WTC11 (cell line): ENCODE measurements at regions not wholly inside any gene's neighbourhood (a gene's known extent, or its start where the extent isn't known, plus 50 kb on each side); places are given as distances from the start of the nearest gene placed in this dataset.

ENCODE experiments used
- ATAC-seq: fragments of 200-7000 bp; cut with Tn5 transposase; 2 replicates; pipeline ENCODE4 v1.10.0; 2021; ENCODE audit warnings: mild to moderate bottlenecking, moderate library complexity
- CTCF ChIA-PET: fragments of 300-600 bp; sonication (Branson Sonifier 250); formaldehyde crosslinking; loops from one replicate; lab custom pipeline; 2021; ENCODE audit warnings: antibody characterized with exemption; lab: Charles Lee
- POLR2A ChIA-PET: fragments of 350-600 bp; sonication (Branson Sonifier 250); formaldehyde crosslinking; loops from one replicate; lab custom pipeline; 2021; ENCODE audit warnings: antibody characterized with exemption; lab: Charles Lee
- DNase-seq: peaks from one replicate; pipeline ENCODE4 v3.0.0; 2021; ENCODE audit warnings: low spot score
- H3K27ac Mint-ChIP-seq: 2 replicates; pipeline ENCODE4 v1.8.0; 2021; ENCODE audit warnings: mixed read lengths
- H3K27me3 Mint-ChIP-seq: 2 replicates; pipeline ENCODE4 v1.8.0; 2021; ENCODE audit warnings: low read depth, mild to moderate bottlenecking, moderate library complexity, mixed read lengths
- H3K36me3 Mint-ChIP-seq: 2 replicates; pipeline ENCODE4 v1.8.0; 2021; ENCODE audit warnings: mixed read lengths
- H3K4me1 Mint-ChIP-seq: 2 replicates; pipeline ENCODE4 v1.8.0; 2022; ENCODE audit warnings: mixed read lengths
- H3K4me3 Mint-ChIP-seq: 2 replicates; pipeline ENCODE4 v1.8.0; 2021; ENCODE audit warnings: mild to moderate bottlenecking, moderate library complexity, mixed read lengths
- H3K9me3 Mint-ChIP-seq: 2 replicates; pipeline ENCODE4 v1.8.0; 2021; ENCODE audit warnings: mixed read lengths
- AFF4 ChIP-seq: sonication (generic); formaldehyde crosslinking; IDR thresholded peaks from 2 replicates; pipeline ENCODE4 v1.8.1; 2023; ENCODE audit warnings: mild to moderate bottlenecking, missing genetic modification reagents, borderline replicate concordance
- ATF3 ChIP-seq: sonication (generic); formaldehyde crosslinking; conservative IDR thresholded peaks from 2 replicates; pipeline ENCODE4 v1.8.1; 2022; ENCODE audit warnings: mild to moderate bottlenecking, missing genetic modification reagents
- CREB1 ChIP-seq: sonication (generic); formaldehyde crosslinking; IDR thresholded peaks from 2 replicates; pipeline ENCODE4 v1.8.0; 2023; ENCODE audit warnings: mild to moderate bottlenecking, missing genetic modification reagents
- FOXP1 ChIP-seq: sonication (generic); formaldehyde crosslinking; IDR thresholded peaks from 2 replicates; pipeline ENCODE4 v1.8.0; 2022; ENCODE audit warnings: missing genetic modification reagents, mild to moderate bottlenecking, moderate library complexity, borderline replicate concordance
- MXD4 ChIP-seq: fragments of 250-450 bp; sonication (Bioruptor Pico); IDR thresholded peaks from 2 replicates; pipeline ENCODE4 v1.8.0; 2021; ENCODE audit warnings: mild to moderate bottlenecking, moderate library complexity, borderline replicate concordance
- MYBL2 ChIP-seq: sonication (generic); formaldehyde crosslinking; IDR thresholded peaks from 2 replicates; pipeline ENCODE4 v1.8.1; 2023; ENCODE audit warnings: mild to moderate bottlenecking, moderate library complexity, missing genetic modification reagents
- NFATC4 ChIP-seq: fragments of 250-450 bp; sonication (Bioruptor Pico); IDR thresholded peaks from 2 replicates; pipeline ENCODE4 v1.9.0; 2021; ENCODE audit warnings: mild to moderate bottlenecking
- NR1H2 ChIP-seq: sonication (generic); formaldehyde crosslinking; IDR thresholded peaks from 2 replicates; pipeline ENCODE4 v1.9.0; 2021; ENCODE audit warnings: mild to moderate bottlenecking, moderate library complexity, missing genetic modification reagents
- RORB ChIP-seq: fragments of 250-450 bp; sonication (Bioruptor Pico); IDR thresholded peaks from 2 replicates; pipeline ENCODE4 v1.9.0; 2021; ENCODE audit warnings: mild to moderate bottlenecking
- SMAD3 ChIP-seq: sonication (generic); formaldehyde crosslinking; IDR thresholded peaks from 2 replicates; pipeline ENCODE4 v1.8.0; 2022; ENCODE audit warnings: missing genetic modification reagents, mild to moderate bottlenecking, borderline replicate concordance
- TCF7 ChIP-seq: sonication (generic); formaldehyde crosslinking; IDR thresholded peaks from 2 replicates; pipeline ENCODE4 v1.8.0; 2022; ENCODE audit warnings: mild to moderate bottlenecking, low read depth, missing genetic modification reagents, moderate library complexity
- TEAD1 ChIP-seq: sonication (generic); formaldehyde crosslinking; IDR thresholded peaks from 2 replicates; pipeline ENCODE4 v1.8.0; 2022; ENCODE audit warnings: mild to moderate bottlenecking, missing genetic modification reagents
- ZNF219 ChIP-seq: sonication (generic); formaldehyde crosslinking; IDR thresholded peaks from 2 replicates; pipeline ENCODE4 v1.8.0; 2023; ENCODE audit warnings: missing genetic modification reagents, mild to moderate bottlenecking, borderline replicate concordance
- ZNF232 ChIP-seq: sonication (generic); formaldehyde crosslinking; IDR thresholded peaks from 2 replicates; pipeline ENCODE4 v1.8.0; 2022; ENCODE audit warnings: mild to moderate bottlenecking, missing genetic modification reagents
- ZNF317 ChIP-seq: sonication (generic); formaldehyde crosslinking; IDR thresholded peaks from 2 replicates; pipeline ENCODE4 v1.8.1; 2023; ENCODE audit warnings: low read depth, mild to moderate bottlenecking, moderate library complexity, missing genetic modification reagents, borderline replicate concordance
- ZNF423 ChIP-seq: fragments of 250-450 bp; sonication (Bioruptor Pico); IDR thresholded peaks from 2 replicates; pipeline ENCODE4 v2.1.2; 2022; ENCODE audit warnings: mild to moderate bottlenecking, moderate library complexity
- ZNF671 ChIP-seq: fragments of 250-450 bp; sonication (Bioruptor Pico); IDR thresholded peaks from 2 replicates; pipeline ENCODE4 v1.8.0; 2021; ENCODE audit warnings: mild to moderate bottlenecking
- ZSCAN18 ChIP-seq: fragments of 250-450 bp; sonication (Bioruptor Pico); IDR thresholded peaks from 2 replicates; pipeline ENCODE4 v2.1.2; 2022; ENCODE audit warnings: mild to moderate bottlenecking, moderate library complexity
- TF ChIP-seq, protein P1 (sequence below): fragments of 250-450 bp; sonication (Bioruptor Pico); IDR thresholded peaks from 2 replicates; pipeline ENCODE4 v1.9.0; 2021; ENCODE audit warnings: mild to moderate bottlenecking
- TF ChIP-seq, protein P2 (sequence below): sonication (generic); formaldehyde crosslinking; IDR thresholded peaks from 2 replicates; pipeline ENCODE4 v1.8.1; 2023; ENCODE audit warnings: mild to moderate bottlenecking, missing genetic modification reagents, moderate library complexity
- TF ChIP-seq, protein P3 (sequence below): sonication (generic); formaldehyde crosslinking; IDR thresholded peaks from 2 replicates; pipeline ENCODE4 v1.8.1; 2022; ENCODE audit warnings: mild to moderate bottlenecking, moderate library complexity, missing genetic modification reagents
- TF ChIP-seq, protein P4 (sequence below): fragments of 250-450 bp; sonication (Bioruptor Pico); IDR thresholded peaks from 2 replicates; pipeline ENCODE4 v1.9.0; 2021; ENCODE audit warnings: moderate library complexity, mild to moderate bottlenecking, inconsistent platforms, borderline replicate concordance

DNA sequence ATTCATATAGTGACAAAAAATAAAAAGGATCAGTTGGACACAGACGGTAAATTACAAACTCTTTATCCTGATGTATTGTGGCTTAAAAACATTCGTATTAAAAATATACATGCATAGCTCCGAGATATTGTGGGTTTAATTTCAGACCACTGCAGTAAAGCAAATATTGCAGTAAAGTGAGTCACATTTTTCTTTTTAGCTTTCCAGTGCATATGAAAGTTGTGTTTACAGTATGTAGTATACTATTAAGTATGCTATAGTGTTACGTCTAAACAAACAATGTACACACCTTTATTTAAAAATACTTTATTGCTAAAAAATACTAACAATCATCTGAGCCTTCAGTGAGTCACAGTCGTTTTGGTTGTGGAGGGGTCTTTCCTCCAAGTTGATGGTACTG, 551.8 kb downstream of the CETN3 start (continued):
- no peak for TF ChIP-seq ZNF317 (CRISPR knock-in tag)
- no peak for TF ChIP-seq ZSCAN18 (CRISPR knock-in tag)
- TF ChIP-seq SMAD3 (CRISPR knock-in tag): no peak

GRCh38 chr5:89855417-89855816, 554.1 kb downstream of the CETN3 start:
- ChIA-PET POLR2A (no interaction called here), CTCF (no interaction called here)
- no peak for ATAC-seq

DNA sequence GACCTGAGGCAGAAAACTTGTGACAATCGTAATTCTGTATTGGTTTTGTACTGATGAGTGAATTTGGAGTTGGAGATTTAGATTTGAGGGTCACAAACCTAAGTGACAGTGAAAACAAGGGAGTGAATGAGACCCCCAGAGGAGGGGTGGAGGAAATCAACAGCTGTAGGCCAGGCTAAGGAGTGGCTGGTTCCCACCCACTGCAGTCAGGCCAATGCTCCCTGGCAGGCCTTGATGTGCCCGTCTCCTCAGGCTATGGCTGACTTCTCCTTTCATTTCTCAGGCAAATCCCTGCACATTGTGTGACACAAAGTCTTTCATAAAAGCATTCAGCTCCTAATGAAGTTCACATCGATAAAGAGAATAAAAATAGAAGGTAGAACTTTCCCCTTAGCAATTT, 557.6 kb downstream of the CETN3 start:
- ChIA-PET POLR2A (no interaction called here), CTCF (no interaction called here)
- peaks cover 31% of the 10 kb centered on the region for H3K4me1 Mint-ChIP-seq
- ATAC-seq (peak; percentile 61), DNase-seq (no peak)
- H3K36me3 Mint-ChIP-seq: no peaks in the 10 kb centered on the region
- TF ChIP-seq ZNF423 (CRISPR knock-in tag) (no peak), FOXP1 (no peak), NR1H2 (CRISPR knock-in tag) (no peak)
- H3K27me3 Mint-ChIP-seq: no peaks in the 10 kb centered on the region
- H3K4me3 Mint-ChIP-seq: no peak overlapping the region
- no peaks in the 10 kb centered on the region for H3K9me3 Mint-ChIP-seq
- peak overlapping the region; percentile 61; the same call in 1 of the 2 replicates for H3K27ac Mint-ChIP-seq

More at GRCh38 chr5:89855417-89855816, 554.1 kb downstream of the CETN3 start:
- H3K36me3 Mint-ChIP-seq: peaks cover 7% of the 10 kb centered on the region
- no peak overlapping the region for H3K27ac Mint-ChIP-seq
- no peaks in the 10 kb centered on the region for H3K27me3 Mint-ChIP-seq
- no peak overlapping the region for H3K4me3 Mint-ChIP-seq
- TF ChIP-seq ZNF232 (CRISPR knock-in tag): no peak
- TF ChIP-seq FOXP1: no peak
- TF ChIP-seq, protein P1, sequence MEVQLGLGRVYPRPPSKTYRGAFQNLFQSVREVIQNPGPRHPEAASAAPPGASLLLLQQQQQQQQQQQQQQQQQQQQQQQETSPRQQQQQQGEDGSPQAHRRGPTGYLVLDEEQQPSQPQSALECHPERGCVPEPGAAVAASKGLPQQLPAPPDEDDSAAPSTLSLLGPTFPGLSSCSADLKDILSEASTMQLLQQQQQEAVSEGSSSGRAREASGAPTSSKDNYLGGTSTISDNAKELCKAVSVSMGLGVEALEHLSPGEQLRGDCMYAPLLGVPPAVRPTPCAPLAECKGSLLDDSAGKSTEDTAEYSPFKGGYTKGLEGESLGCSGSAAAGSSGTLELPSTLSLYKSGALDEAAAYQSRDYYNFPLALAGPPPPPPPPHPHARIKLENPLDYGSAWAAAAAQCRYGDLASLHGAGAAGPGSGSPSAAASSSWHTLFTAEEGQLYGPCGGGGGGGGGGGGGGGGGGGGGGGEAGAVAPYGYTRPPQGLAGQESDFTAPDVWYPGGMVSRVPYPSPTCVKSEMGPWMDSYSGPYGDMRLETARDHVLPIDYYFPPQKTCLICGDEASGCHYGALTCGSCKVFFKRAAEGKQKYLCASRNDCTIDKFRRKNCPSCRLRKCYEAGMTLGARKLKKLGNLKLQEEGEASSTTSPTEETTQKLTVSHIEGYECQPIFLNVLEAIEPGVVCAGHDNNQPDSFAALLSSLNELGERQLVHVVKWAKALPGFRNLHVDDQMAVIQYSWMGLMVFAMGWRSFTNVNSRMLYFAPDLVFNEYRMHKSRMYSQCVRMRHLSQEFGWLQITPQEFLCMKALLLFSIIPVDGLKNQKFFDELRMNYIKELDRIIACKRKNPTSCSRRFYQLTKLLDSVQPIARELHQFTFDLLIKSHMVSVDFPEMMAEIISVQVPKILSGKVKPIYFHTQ (CRISPR knock-in tag): no peak
- TF ChIP-seq MYBL2: no peak
- TF ChIP-seq, protein P2, sequence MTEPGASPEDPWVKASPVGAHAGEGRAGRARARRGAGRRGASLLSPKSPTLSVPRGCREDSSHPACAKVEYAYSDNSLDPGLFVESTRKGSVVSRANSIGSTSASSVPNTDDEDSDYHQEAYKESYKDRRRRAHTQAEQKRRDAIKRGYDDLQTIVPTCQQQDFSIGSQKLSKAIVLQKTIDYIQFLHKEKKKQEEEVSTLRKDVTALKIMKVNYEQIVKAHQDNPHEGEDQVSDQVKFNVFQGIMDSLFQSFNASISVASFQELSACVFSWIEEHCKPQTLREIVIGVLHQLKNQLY (CRISPR knock-in tag): no peak
- no peak for TF ChIP-seq ZNF671 (CRISPR knock-in tag)
- TF ChIP-seq SMAD3 (CRISPR knock-in tag): no peak
- TF ChIP-seq, protein P3, sequence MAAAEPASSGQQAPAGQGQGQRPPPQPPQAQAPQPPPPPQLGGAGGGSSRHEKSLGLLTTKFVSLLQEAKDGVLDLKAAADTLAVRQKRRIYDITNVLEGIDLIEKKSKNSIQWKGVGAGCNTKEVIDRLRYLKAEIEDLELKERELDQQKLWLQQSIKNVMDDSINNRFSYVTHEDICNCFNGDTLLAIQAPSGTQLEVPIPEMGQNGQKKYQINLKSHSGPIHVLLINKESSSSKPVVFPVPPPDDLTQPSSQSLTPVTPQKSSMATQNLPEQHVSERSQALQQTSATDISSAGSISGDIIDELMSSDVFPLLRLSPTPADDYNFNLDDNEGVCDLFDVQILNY: no peak
- TF ChIP-seq RORB (CRISPR knock-in tag): no peak
- TF ChIP-seq NFATC4: no peak
- TF ChIP-seq, protein P4, sequence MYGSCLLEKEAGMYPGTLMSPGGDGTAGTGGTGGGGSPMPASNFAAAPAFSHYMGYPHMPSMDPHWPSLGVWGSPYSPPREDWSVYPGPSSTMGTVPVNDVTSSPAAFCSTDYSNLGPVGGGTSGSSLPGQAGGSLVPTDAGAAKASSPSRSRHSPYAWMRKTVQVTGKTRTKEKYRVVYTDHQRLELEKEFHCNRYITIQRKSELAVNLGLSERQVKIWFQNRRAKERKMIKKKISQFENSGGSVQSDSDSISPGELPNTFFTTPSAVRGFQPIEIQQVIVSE (CRISPR knock-in tag): no peak
- TF ChIP-seq MXD4: no peak
- TF ChIP-seq, all 79 proteins: peak for 0
- no peak for DNase-seq
- H3K4me1 Mint-ChIP-seq: peaks cover 12% of the 10 kb centered on the region
- H3K9me3 Mint-ChIP-seq: peaks cover 14% of the 10 kb centered on the region

DNA sequence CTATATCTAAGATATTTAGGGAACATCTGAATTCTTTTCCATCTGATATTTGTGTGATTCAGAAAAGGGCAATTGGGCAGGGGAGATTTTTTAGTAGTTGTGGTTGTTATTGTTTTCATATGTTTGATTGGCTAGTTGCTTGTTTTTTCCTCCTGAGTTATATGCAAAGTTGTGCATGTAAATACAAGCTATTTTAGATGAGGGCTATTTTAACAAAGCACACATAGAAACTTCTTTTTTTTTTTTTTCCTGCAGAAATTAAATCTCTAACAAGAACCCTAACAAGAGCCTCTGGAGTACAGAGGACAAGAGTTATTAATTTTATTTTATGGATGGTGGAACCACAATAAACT, 559.1 kb downstream of the CETN3 start:
- H3K27ac Mint-ChIP-seq: no peak overlapping the region
- no peak overlapping the region for H3K4me3 Mint-ChIP-seq
- no peaks in the 10 kb centered on the region for H3K9me3 Mint-ChIP-seq
- no peaks in the 10 kb centered on the region for H3K36me3 Mint-ChIP-seq
- DNase-seq: no peak
- no peaks in the 10 kb centered on the region for H3K27me3 Mint-ChIP-seq
- ATAC-seq: no peak
- POLR2A ChIA-PET: no interaction called here
- peaks cover 43% of the 10 kb centered on the region for H3K4me1 Mint-ChIP-seq
- CTCF ChIA-PET: no interaction called here
- no peak for TF ChIP-seq AFF4 (CRISPR knock-in tag)
- no peak for TF ChIP-seq CREB1
- no peak for TF ChIP-seq ATF3 (CRISPR knock-in tag)
- no peak for TF ChIP-seq TEAD1 (CRISPR knock-in tag)
- no peak for TF ChIP-seq ZNF219
- no peak for TF ChIP-seq TCF7 (CRISPR knock-in tag)
